Transverse colon (tissue), 4 donors: ENCODE measurements at regions not wholly inside any gene's neighbourhood (a gene's known extent, or its start where the extent isn't known, plus 50 kb on each side); places are given as distances from the start of the nearest gene placed in this dataset.
"Not testable (repeated sequence)": the region's sequence is repeated elsewhere in the genome, so short reads cannot be mapped to it uniquely, and the experiment has no call there.

ENCODE experiments used
- DNase-seq: peaks from one replicate; pipeline ENCODE4 v3.0.0-alpha.2; 2019
- H3K27ac ChIP-seq, 4 donors: fragments of 200-600 bp; sonication (generic); 2 replicates each; pipeline ENCODE4 v1.5.1; 2016 to 2018; ENCODE audit warnings: inconsistent platforms in 4 of 4
- H3K27me3 ChIP-seq: fragments of 200-600 bp; sonication (generic); 2 replicates; pipeline ENCODE4 v1.5.1; 2017; ENCODE audit warnings: inconsistent platforms
- H3K36me3 ChIP-seq, 4 donors: fragments of 200-600 bp; sonication (generic); 2 replicates each; pipeline ENCODE4 v1.5.1; 2017 to 2019; ENCODE audit warnings: inconsistent platforms in 4 of 4
- H3K4me1 ChIP-seq, 4 donors: fragments of 200-600 bp; sonication (generic); 2 replicates each; pipeline ENCODE4 v1.5.1; 2017 to 2020; ENCODE audit warnings: inconsistent platforms in 4 of 4
- H3K4me3 ChIP-seq, 4 donors: fragments of 200-600 bp; sonication (generic); 1 replicate in 1 of 4; 2 replicates in 3 of 4; pipeline versions ENCODE4 v1.5.1 to v1.6.1; 2017 to 2019; ENCODE audit warnings: inconsistent platforms in 4 of 4
- H3K9me3 ChIP-seq, 2 donors: fragments of 200-600 bp; sonication (generic); 2 replicates each; pipeline ENCODE4 v1.5.1; 2017 to 2019; ENCODE audit warnings: inconsistent platforms in 2 of 2
- CTCF ChIP-seq, 5 experiments: fragments of 200-600 bp in 3 of 5; fragments of 450-650 bp in 2 of 5; sonication (generic) in 3 of 5; IDR thresholded peaks; 1 replicate in 2 of 5; 2 replicates in 3 of 5; pipeline ENCODE4 v1.5.1; 2016 to 2017; ENCODE audit warnings: antibody characterized with exemption in 5 of 5, inconsistent platforms in 3 of 5, mild to moderate bottlenecking in 2 of 5, moderate library complexity in 1 of 5
- EP300 ChIP-seq: sonication (generic); formaldehyde crosslinking; IDR thresholded peaks from one replicate; pipeline ENCODE4 v1.6.1; 2017; ENCODE audit warnings: antibody characterized with exemption, low read depth
- POLR2A ChIP-seq: fragments of 450-650 bp; IDR thresholded peaks from one replicate; pipeline ENCODE4 v1.6.1; 2016; ENCODE audit warnings: antibody characterized with exemption, mild to moderate bottlenecking, moderate library complexity
- POLR2AphosphoS5 ChIP-seq, 3 donors: sonication (generic); formaldehyde crosslinking; IDR thresholded peaks; one replicate each; pipeline ENCODE4 v1.6.1; 2016; ENCODE audit warnings: antibody characterized with exemption in 3 of 3
- WGBS, 2 donors: methylation state at CpG; one replicate each; pipeline ENCODE4 v1.1.5; 2018; ENCODE audit warnings: low coverage in 1 of 2; 5-methylcytosine and 5-hydroxymethylcytosine counted together
- in situ Hi-C, 4 donors: fragments of 200-750 bp; cut with MboI; loops; one replicate each; pipeline versions ENCODE4 v1.15.0 to v1.15.1; 2017; ENCODE audit warnings: low sequenced_read_pairs in 3 of 4, low pct_ligation_motif_present in 1 of 4, low pct_unique_long_range_greater_than_20kb in 1 of 4
- intact Hi-C: fragments of 100-400 bp; cut with DNase I; formaldehyde crosslinking; loops from one replicate; pipeline ENCODE4 v1.15.1; 2023; ENCODE audit warnings: low total_unique reads

- no peaks in the 10 kb centered on the region for H3K27me3 ChIP-seq
- 68% methylated on average over 2 of the region's 2 CpGs; no CpG with 5 or more reads in 1 of the 2 donors for WGBS, 2 donors
- H3K4me3 ChIP-seq, result no peak overlapping the region
- H3K36me3 ChIP-seq, result no peaks in the 10 kb centered on the region
- H3K4me1 ChIP-seq, result no peaks in the 10 kb centered on the region
- H3K27ac ChIP-seq, result no peak overlapping the region
- no peak for TF ChIP-seq EP300
- no peak for TF ChIP-seq CTCF (IDR thresholded peaks at IDR 0.05)
- no peak for TF ChIP-seq POLR2A
- no peak for TF ChIP-seq POLR2AphosphoS5 (IDR thresholded peaks at IDR 0.05)
- no peaks in the 10 kb centered on the region for H3K9me3 ChIP-seq
- intact Hi-C loops (no loop called here), in situ Hi-C loops (no loop called here)
- no peak for DNase-seq
Measured at GRCh38 chrX:63032811-63033210, 318.3 kb downstream of the SPIN4 start.

GRCh38 chrX:63013549-63013948 is 337.6 kb downstream of the SPIN4 start:
- no peak for DNase-seq
- WGBS, 2 donors, result 45% methylated on average over 3 of the region's 3 CpGs; no CpG with 5 or more reads in 1 of the 2 donors
- intact Hi-C loops, result no loop called here
- H3K4me1 ChIP-seq, result no peaks in the 10 kb centered on the region
- no peaks in the 10 kb centered on the region for H3K27me3 ChIP-seq
- no peak for TF ChIP-seq CTCF (IDR thresholded peaks at IDR 0.05)
- TF ChIP-seq POLR2A, result no peak
- TF ChIP-seq POLR2AphosphoS5 (IDR thresholded peaks at IDR 0.05), result no peak
- no peak for TF ChIP-seq EP300
- H3K4me3 ChIP-seq, result no peak overlapping the region
- H3K27ac ChIP-seq, result no peak overlapping the region
- H3K9me3 ChIP-seq, result no peaks in the 10 kb centered on the region
- no peaks in the 10 kb centered on the region for H3K36me3 ChIP-seq
- in situ Hi-C loops, result no loop called here

GRCh38 chrX:63012574-63012973 is 338.6 kb downstream of the SPIN4 start:
- TF ChIP-seq POLR2AphosphoS5 (IDR thresholded peaks at IDR 0.05) (no peak), EP300 (no peak), CTCF (IDR thresholded peaks at IDR 0.05) (no peak), POLR2A (no peak)
- H3K9me3 ChIP-seq, result no peaks in the 10 kb centered on the region
- H3K36me3 ChIP-seq, result no peaks in the 10 kb centered on the region
- intact Hi-C loops (no loop called here), in situ Hi-C loops (no loop called here)
- H3K27ac ChIP-seq, result no peak overlapping the region
- H3K4me3 ChIP-seq, result no peak overlapping the region
- no peaks in the 10 kb centered on the region for H3K4me1 ChIP-seq
- no peak for DNase-seq
- no peaks in the 10 kb centered on the region for H3K27me3 ChIP-seq

GRCh38 chrX:63000196-63000595 is 350.9 kb downstream of the SPIN4 start:
- H3K36me3 ChIP-seq, intact Hi-C loops, H3K9me3 ChIP-seq, H3K27ac ChIP-seq, in situ Hi-C loops, H3K27me3 ChIP-seq, H3K4me1 ChIP-seq, DNase-seq, H3K4me3 ChIP-seq: not testable (repeated sequence)
- 44 to 47% methylated on average over 1 of the region's 1 CpG for WGBS, 2 donors
